KBM-7 (cell line): ENCODE measurements at regions not wholly inside any gene's neighbourhood (a gene's known extent, or its start where the extent isn't known, plus 50 kb on each side); places are given as distances from the start of the nearest gene placed in this dataset.
A peak's percentile ranks its signal among the peaks of the same experiment; 100 is the strongest.

Experiments
- DNase-seq: peaks from one replicate; pipeline ENCODE4 v3.0.0-alpha.2; 2015
- in situ Hi-C: fragments of 300-500 bp; cut with MboI; formaldehyde crosslinking; loops from 2 replicates; pipeline ENCODE4 v1.14.3; 2020; ENCODE audit warnings: low sequenced_read_pairs, low pct_unique_long_range_greater_than_20kb, mixed read lengths

- DNase-seq, result no peak
- in situ Hi-C loops, result no loop called here
These were observed 136.7 kb upstream of the SLITRK6 start for GRCh38 chr13:85935868-85936467.

- in situ Hi-C loops, result no loop called here
- DNase-seq, result no peak
These were observed 130.9 kb upstream of the SLITRK6 start for GRCh38 chr13:85930108-85930507.

- no peak for DNase-seq
- in situ Hi-C loops, result no loop called here
These were observed 111.7 kb upstream of the SLITRK6 start for GRCh38 chr13:85910962-85911361.

GRCh38 chr13:85900521-85900920 is 101.3 kb upstream of the SLITRK6 start:
- DNase-seq, result no peak
- in situ Hi-C loops, result no loop called here

GRCh38 chr13:85896516-85897450 is 97.6 kb upstream of the SLITRK6 start:
- in situ Hi-C loops, result no loop called here
- no peak for DNase-seq

- no peak for DNase-seq
- in situ Hi-C loops, result no loop called here
These were observed 88.2 kb upstream of the SLITRK6 start for GRCh38 chr13:85887406-85887805.

GRCh38 chr13:85879014-85879413 is 79.8 kb upstream of the SLITRK6 start:
- no peak for DNase-seq
- in situ Hi-C loops, result no loop called here

- in situ Hi-C loops, result no loop called here
- peak; percentile 37 for DNase-seq
These were observed 65.8 kb upstream of the SLITRK6 start for GRCh38 chr13:85864963-85865530.

- in situ Hi-C loops, result no loop called here
- no peak for DNase-seq
These were observed 54.9 kb upstream of the SLITRK6 start for GRCh38 chr13:85853901-85854663.

GRCh38 chr13:85853161-85853894 is 54.1 kb upstream of the SLITRK6 start:
- DNase-seq, result no peak

More at GRCh38 chr13:85853161-85853894, 54.1 kb upstream of the SLITRK6 start:
- in situ Hi-C loops, result no loop called here
